H4 (cell line): ENCODE measurements at regions not wholly inside any gene's neighbourhood (a gene's known extent, or its start where the extent isn't known, plus 50 kb on each side); places are given as distances from the start of the nearest gene placed in this dataset.

Source experiments
- DNase-seq: peaks from one replicate; pipeline ENCODE4 v3.0.0-alpha.2; 2015; ENCODE audit warnings: low spot score

- DNase-seq, result no peak
Observed at GRCh38 chrX:9315086-9315485, 149.8 kb upstream of the TBL1X start.

- DNase-seq, result no peak
Observed at GRCh38 chrX:9316096-9316495, 148.8 kb upstream of the TBL1X start.

GRCh38 chrX:9317176-9317575, 147.7 kb upstream of the TBL1X start:
- DNase-seq, result no peak

- DNase-seq, result no peak
Observed at GRCh38 chrX:9318213-9318612, 146.6 kb upstream of the TBL1X start.

- no peak for DNase-seq
Observed at GRCh38 chrX:9318766-9319165, 146.1 kb upstream of the TBL1X start.

DNA sequence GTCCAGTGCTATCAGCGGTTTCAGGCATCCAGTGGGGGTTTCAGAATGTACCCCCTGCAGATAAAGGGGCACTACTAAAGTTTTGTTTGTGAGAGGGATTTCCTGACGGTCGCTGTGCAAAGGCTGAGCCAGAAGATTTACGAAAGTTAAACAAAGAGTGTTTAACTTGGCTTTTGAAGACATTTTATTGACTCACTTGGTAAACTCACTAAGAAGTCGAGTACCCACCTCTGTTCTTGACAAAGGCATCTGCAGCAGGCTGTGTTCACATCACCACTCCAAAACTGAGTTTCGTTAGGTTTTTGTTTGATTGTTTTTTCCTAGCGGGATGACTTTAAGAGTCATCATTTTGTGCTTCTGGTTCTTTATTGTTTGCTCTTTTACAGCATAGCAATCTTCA, 143.9 kb upstream of the TBL1X start:
- DNase-seq, result no peak

DNA sequence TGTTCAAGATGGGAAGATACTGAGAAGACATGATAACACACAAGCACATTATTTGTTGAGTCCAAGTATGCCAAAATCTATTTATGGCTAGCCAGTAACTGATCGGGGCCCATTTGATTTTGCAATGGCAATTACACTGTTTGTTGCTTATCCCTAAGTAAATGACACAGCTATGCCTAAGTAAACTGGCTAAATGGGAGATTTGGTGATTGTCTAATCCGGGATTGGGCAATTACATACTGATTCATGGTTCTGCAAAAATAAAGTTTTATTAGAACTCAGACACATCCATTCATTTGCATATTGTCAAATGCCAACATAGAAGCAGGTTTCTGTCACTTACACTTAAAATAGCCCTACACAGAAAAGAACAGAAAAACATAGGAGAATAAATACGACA, 140.2 kb upstream of the TBL1X start:
- DNase-seq, result no peak

GRCh38 chrX:9326369-9326768, 138.5 kb upstream of the TBL1X start:
- no peak for DNase-seq

DNA sequence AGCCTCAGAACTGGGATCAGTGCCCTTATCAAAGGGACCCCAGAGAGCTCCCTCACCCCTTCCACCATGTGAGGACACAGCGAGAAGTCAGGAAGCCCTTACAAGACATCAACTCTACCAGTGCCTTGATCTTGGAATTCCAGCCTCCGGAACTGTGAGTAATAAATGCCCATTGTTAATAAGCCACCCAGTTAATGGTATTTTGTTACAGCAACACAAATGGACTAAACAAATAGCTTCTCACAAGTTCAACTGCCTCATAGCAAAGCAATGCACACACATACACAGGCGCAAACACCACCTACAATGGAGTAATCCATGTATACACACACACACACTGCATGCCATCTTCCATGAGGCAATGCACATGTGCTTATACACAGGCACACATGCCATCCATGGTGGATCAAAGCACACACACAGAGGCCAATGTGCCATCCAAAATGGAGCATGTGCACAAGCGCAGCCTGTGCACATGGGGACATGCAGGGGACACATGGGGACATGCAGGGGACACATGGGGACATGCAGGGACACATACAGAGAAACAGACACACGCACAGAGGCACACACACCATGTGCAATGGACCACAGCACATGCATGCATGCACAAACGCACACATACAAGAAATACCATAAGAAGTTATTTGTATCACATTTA, 137.6 kb upstream of the TBL1X start:
- DNase-seq, result no peak

- peak; percentile 49 for DNase-seq
Observed at GRCh38 chrX:9327747-9328145, 137.1 kb upstream of the TBL1X start.

GRCh38 chrX:9329056-9329455, 135.8 kb upstream of the TBL1X start:
- DNase-seq, result no peak

- no peak for DNase-seq
Observed at GRCh38 chrX:9330249-9330982, 134.4 kb upstream of the TBL1X start.

GRCh38 chrX:9333873-9334560, 130.8 kb upstream of the TBL1X start:
- DNase-seq, result no peak

GRCh38 chrX:9335251-9335650, 129.6 kb upstream of the TBL1X start:
- no peak for DNase-seq

DNA sequence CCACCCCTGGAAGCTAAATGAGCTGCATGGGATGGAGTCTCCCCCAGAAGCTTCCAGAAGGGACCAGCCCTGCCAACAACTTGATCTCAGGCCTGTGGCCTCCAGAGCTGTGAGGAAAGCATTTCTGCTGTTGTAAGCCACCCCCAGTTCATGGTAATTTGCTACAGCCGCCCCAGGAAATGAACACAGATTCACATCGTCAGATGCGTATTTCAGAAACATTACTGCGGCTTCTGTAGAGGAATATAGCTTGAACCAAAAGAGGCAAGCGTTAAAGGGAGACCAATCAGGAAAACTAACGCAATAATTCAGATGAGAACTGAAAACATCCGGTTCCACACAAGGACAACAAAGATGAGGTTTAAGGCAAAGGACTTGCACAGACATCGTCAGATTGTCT, 128.4 kb upstream of the TBL1X start:
- no peak for DNase-seq

- DNase-seq, result no peak
Observed at GRCh38 chrX:9337046-9337445, 127.8 kb upstream of the TBL1X start.

- no peak for DNase-seq
Observed at GRCh38 chrX:9338986-9339385, 125.9 kb upstream of the TBL1X start.

- DNase-seq, result peak; percentile 14
Observed at GRCh38 chrX:9339603-9340491, 125.0 kb upstream of the TBL1X start.

DNA sequence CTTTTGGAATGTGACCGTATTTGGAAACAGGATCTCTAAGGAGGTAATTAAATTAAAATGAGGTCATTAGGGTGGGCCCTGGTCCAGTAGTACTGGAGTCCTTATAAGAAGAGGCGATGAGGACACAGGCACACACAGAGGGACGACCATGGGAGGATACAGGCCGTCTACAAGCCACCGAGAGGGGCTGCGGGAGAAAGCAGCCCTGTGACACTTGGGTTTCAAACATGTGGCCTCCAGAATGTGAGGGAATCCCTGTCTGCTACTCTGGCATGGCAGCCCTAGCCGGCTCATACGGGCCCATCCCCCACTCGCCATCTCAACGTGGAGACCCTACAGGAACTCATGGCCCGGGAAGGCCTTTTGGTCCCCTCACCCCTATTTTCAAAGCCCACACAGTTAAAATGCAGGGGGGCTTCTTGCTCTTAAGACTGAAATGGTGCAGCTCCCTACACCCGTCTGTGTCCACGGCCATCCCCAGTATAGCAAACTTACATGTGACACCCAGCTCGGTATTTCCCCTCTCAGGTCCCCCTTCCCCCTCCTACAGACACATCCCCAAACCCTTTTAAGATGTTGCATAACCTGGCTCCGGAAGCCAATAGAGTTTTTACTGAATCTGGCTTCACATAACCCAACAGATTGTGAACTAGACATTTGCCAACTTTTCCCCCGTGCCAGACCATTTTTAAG, 124.1 kb upstream of the TBL1X start:
- DNase-seq, result peak; percentile 28

- peak; percentile 70 for DNase-seq
Observed at GRCh38 chrX:9341291-9342201, 123.3 kb upstream of the TBL1X start.
